Stimulated activated CD4-positive, alpha-beta T cell treated with anti-CD3 and anti-CD28 coated beads, Interleukin-1b, Interleukin-23, amount 100 ng/mL, for 4 hours (primary cell): ENCODE measurements at regions not wholly inside any gene's neighbourhood (a gene's known extent, or its start where the extent isn't known, plus 50 kb on each side); places are given as distances from the start of the nearest gene placed in this dataset.

Source experiments
- DNase-seq, 2 donors: peaks; one replicate each; pipeline ENCODE4 v3.0.0-alpha.2; 2020; ENCODE audit warnings: low read depth in 2 of 2

- no peak for DNase-seq
Measured at GRCh38 chr17:33640629-33641028, 347.5 kb upstream of the ASIC2 start.

- no peak for DNase-seq
Measured at GRCh38 chr17:33642002-33642401, 348.9 kb upstream of the ASIC2 start.

- DNase-seq = no peak
Measured at GRCh38 chr17:33647956-33648355, 354.9 kb upstream of the ASIC2 start.

- DNase-seq = no peak
Measured at GRCh38 chr17:33650304-33650703, 357.2 kb upstream of the ASIC2 start.

GRCh38 chr17:33651686-33652085 lies 358.6 kb upstream of the ASIC2 start:
- no peak for DNase-seq

GRCh38 chr17:33652731-33653398 lies 359.8 kb upstream of the ASIC2 start:
- no peak for DNase-seq

GRCh38 chr17:33653399-33653788 lies 360.3 kb upstream of the ASIC2 start:
- DNase-seq = no peak

GRCh38 chr17:33657181-33657580 lies 364.1 kb upstream of the ASIC2 start:
- no peak for DNase-seq

- DNase-seq = no peak
Measured at GRCh38 chr17:33661975-33662374, 368.9 kb upstream of the ASIC2 start.

GRCh38 chr17:33664116-33664840 lies 371.2 kb upstream of the ASIC2 start:
- no peak for DNase-seq

- DNase-seq = no peak
Measured at GRCh38 chr17:33667052-33667509, 374.0 kb upstream of the ASIC2 start.

GRCh38 chr17:33667671-33668070 lies 374.6 kb upstream of the ASIC2 start:
- DNase-seq = no peak

- no peak for DNase-seq
Measured at GRCh38 chr17:33668516-33668915, 375.4 kb upstream of the ASIC2 start.

- no peak for DNase-seq
Measured at GRCh38 chr17:33671491-33671890, 378.4 kb upstream of the ASIC2 start.

GRCh38 chr17:33674685-33675084 lies 381.6 kb upstream of the ASIC2 start:
- DNase-seq = peak; percentile 11 to 19

- no peak for DNase-seq
Measured at GRCh38 chr17:33676444-33676843, 383.3 kb upstream of the ASIC2 start.

- no peak for DNase-seq
Measured at GRCh38 chr17:33679595-33679994, 386.5 kb upstream of the ASIC2 start.

- DNase-seq = no peak
Measured at GRCh38 chr17:33680472-33680871, 387.4 kb upstream of the ASIC2 start.

- no peak for DNase-seq
Measured at GRCh38 chr17:33682599-33682998, 389.5 kb upstream of the ASIC2 start.

GRCh38 chr17:33684735-33685134 lies 391.6 kb upstream of the ASIC2 start:
- DNase-seq = no peak

- peak in 1 of 2 donors; percentile 3 for DNase-seq
Measured at GRCh38 chr17:33686171-33686570, 393.1 kb upstream of the ASIC2 start.

GRCh38 chr17:33687831-33688230 lies 394.7 kb upstream of the ASIC2 start:
- DNase-seq = no peak

- DNase-seq = no peak
Measured at GRCh38 chr17:33688771-33689170, 395.7 kb upstream of the ASIC2 start.
